Stomach (tissue), 4 donors: ENCODE measurements at regions not wholly inside any gene's neighbourhood (a gene's known extent, or its start where the extent isn't known, plus 50 kb on each side); places are given as distances from the start of the nearest gene placed in this dataset.

ENCODE experiments used
- EP300 ChIP-seq: sonication (generic); formaldehyde crosslinking; IDR thresholded peaks from one replicate; pipeline ENCODE4 v1.6.1; 2017; ENCODE audit warnings: antibody characterized with exemption
- POLR2A ChIP-seq, 4 donors: fragments of 450-650 bp; IDR thresholded peaks; one replicate each; pipeline ENCODE4 v1.6.1; 2016; ENCODE audit warnings: antibody characterized with exemption in 4 of 4, control low read depth in 2 of 4, mild to moderate bottlenecking in 1 of 4, moderate library complexity in 1 of 4
- POLR2AphosphoS5 ChIP-seq, 3 donors: sonication (generic); formaldehyde crosslinking; IDR thresholded peaks; one replicate each; pipeline ENCODE4 v1.6.1; 2016; ENCODE audit warnings: antibody characterized with exemption in 3 of 3
- TF ChIP-seq, protein P1 (sequence below), 7 experiments: fragments of 450-650 bp in 4 of 7; fragments of 200-600 bp in 3 of 7; sonication (generic) in 3 of 7; IDR thresholded peaks; one replicate each; pipeline ENCODE4 v1.5.1; 2016 to 2019; ENCODE audit warnings: antibody characterized with exemption in 7 of 7, control low read depth in 2 of 7, mild to moderate bottlenecking in 1 of 7

DNA sequence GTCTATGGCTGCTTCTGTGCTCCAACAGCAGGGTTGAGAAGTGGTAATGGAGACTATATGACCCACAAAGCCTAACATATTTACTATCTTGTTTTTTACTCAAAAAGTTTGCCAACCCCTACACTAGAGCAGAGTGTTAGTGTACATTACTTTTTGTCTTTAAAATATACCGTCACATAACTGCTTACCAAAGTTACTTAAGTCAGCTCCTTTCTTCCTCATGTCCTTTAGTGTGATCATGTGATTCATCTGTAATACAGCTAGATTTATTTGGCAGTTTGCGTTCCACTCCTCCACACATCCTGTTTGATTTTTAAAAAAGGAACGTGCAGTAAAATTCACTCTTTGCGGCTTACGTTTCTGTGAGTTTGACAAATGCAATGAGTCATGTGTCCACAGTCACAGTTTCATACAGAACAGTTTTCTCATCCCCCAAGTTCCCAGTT lies 162.4 kb upstream of the GPRIN3 start:
- TF ChIP-seq, protein P1, sequence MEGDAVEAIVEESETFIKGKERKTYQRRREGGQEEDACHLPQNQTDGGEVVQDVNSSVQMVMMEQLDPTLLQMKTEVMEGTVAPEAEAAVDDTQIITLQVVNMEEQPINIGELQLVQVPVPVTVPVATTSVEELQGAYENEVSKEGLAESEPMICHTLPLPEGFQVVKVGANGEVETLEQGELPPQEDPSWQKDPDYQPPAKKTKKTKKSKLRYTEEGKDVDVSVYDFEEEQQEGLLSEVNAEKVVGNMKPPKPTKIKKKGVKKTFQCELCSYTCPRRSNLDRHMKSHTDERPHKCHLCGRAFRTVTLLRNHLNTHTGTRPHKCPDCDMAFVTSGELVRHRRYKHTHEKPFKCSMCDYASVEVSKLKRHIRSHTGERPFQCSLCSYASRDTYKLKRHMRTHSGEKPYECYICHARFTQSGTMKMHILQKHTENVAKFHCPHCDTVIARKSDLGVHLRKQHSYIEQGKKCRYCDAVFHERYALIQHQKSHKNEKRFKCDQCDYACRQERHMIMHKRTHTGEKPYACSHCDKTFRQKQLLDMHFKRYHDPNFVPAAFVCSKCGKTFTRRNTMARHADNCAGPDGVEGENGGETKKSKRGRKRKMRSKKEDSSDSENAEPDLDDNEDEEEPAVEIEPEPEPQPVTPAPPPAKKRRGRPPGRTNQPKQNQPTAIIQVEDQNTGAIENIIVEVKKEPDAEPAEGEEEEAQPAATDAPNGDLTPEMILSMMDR (IDR thresholded peaks at IDR 0.05) = no peak
- no peak for TF ChIP-seq POLR2A (IDR thresholded peaks at IDR 0.05)
- TF ChIP-seq EP300 = no peak
- TF ChIP-seq POLR2AphosphoS5 (IDR thresholded peaks at IDR 0.05) = no peak
